GM13977 (cell line): ENCODE measurements at regions not wholly inside any gene's neighbourhood (a gene's known extent, or its start where the extent isn't known, plus 50 kb on each side); places are given as distances from the start of the nearest gene placed in this dataset.

Experiments used
- DNase-seq: peaks from one replicate; pipeline ENCODE4 v3.0.0; 2012; ENCODE audit warnings: low spot score
- in situ Hi-C: fragments of 300-500 bp; cut with MboI; formaldehyde crosslinking; loops from one replicate; pipeline ENCODE4 v1.12.0; 2022; ENCODE audit warnings: low sequenced_read_pairs, low pct_unique_long_range_greater_than_20kb, mixed read lengths, inconsistent platforms; ENCODE audit not compliant: unreplicated experiment
- TF ChIP-seq, protein P1 (sequence below): IDR thresholded peaks from 2 replicates; pipeline ENCODE4 v1.5.1; 2012; ENCODE audit warnings: mild to moderate bottlenecking, control low read depth; ENCODE audit not compliant: insufficient read depth; ENCODE audit errors: extremely low read depth, missing control alignments

DNA sequence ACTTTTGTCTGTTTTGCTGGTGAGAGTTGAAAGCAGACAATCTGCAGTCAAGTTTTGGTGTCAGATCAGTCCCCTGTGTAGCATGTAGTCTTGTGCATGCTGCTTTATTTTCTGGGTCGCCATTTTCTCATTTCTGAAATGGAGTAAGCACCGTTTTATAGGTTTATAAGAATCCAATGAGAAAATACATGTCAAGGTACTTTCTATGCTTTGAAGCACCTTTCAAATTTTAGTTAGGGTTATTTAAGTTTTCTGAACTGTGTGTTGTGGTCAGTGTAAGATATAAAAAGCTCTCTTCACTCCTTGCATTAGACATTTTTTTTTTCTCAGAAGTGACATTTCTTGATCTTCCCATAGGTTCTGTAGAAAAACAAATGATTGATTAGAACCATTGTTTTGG lies 283.2 kb downstream of the ETS1 start:
- in situ Hi-C loops, result no loop called here
- DNase-seq, result no peak
- TF ChIP-seq, protein P1, sequence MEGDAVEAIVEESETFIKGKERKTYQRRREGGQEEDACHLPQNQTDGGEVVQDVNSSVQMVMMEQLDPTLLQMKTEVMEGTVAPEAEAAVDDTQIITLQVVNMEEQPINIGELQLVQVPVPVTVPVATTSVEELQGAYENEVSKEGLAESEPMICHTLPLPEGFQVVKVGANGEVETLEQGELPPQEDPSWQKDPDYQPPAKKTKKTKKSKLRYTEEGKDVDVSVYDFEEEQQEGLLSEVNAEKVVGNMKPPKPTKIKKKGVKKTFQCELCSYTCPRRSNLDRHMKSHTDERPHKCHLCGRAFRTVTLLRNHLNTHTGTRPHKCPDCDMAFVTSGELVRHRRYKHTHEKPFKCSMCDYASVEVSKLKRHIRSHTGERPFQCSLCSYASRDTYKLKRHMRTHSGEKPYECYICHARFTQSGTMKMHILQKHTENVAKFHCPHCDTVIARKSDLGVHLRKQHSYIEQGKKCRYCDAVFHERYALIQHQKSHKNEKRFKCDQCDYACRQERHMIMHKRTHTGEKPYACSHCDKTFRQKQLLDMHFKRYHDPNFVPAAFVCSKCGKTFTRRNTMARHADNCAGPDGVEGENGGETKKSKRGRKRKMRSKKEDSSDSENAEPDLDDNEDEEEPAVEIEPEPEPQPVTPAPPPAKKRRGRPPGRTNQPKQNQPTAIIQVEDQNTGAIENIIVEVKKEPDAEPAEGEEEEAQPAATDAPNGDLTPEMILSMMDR, result no peak

DNA sequence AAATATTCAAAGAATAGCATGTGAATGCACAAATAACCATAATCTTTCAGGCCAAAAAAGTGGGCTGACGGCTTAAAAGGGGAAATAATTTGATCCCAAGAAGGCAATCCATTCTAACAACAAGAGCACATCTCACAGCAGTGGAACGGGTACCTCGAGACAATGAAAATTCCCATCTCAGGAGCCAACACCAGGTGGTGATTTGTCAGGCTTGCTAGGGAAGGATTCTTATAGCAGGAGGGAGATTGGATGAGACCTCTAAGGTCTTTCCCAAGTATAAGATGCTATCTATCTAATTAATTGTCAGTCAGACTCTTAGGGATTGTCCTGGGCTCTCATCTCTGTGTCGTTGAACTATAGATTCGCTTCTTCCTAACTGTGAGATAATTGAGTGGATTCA lies 284.0 kb downstream of the ETS1 start:
- TF ChIP-seq, protein P1, result no peak
- no peak for DNase-seq
- in situ Hi-C loops, result no loop called here

DNA sequence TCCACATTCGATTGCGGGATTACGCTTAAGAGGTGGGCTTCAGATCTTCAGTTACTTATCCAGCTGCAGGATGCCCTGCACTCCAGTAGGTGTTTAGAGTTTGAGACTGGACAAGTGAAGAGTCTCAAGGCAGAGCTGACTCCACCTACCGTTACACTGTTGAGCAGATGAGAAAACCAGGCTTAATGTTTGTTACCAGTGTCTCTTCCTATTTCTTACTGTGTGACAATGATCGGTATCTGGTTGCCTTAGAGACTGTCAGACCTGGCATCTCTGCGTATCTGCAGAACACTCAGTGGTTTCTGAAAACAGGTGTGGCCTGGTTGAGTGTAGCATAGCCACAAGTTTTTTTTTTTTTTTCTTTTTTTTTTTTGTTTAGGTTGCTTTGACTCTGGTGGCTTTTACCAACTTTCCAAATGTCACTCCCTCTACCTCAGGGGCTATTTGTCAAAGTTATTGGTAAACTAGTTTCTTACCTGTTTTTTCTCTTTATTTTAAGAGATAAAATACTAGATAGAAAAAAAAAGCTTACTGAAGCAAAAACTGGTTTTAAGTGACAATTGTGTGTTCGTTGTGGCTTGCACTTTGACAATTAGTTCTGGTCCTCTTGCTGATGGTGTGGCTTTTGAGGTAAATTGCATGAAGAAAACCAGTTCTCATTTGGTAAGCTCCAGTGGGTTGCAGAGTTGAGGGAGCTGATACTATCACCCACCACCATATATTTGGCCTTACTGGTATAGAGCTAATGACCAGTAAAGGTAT lies 284.8 kb downstream of the ETS1 start:
- DNase-seq, result peak; percentile 38
- in situ Hi-C loops, result no loop called here
- TF ChIP-seq, protein P1, result no peak

DNA sequence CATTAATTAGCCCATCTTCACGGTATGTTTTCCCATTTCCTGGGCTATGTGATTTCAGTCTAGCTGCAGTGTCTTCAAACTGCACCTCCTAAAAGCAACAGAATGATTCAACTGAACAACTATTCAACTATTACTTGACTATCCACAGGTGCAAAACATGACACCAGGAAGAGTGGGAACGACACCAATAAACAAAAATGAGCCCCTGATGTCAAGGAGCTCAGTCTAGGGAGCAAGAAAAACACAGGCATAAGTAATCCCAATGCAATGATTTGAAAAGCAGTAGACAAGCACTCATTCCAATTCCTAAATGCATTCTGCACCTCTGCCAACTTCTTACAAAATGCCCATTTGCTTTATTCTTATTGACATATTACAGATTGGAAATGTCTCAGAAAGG lies 285.6 kb downstream of the ETS1 start:
- TF ChIP-seq, protein P1, result no peak
- in situ Hi-C loops, result no loop called here
- DNase-seq, result no peak

DNA sequence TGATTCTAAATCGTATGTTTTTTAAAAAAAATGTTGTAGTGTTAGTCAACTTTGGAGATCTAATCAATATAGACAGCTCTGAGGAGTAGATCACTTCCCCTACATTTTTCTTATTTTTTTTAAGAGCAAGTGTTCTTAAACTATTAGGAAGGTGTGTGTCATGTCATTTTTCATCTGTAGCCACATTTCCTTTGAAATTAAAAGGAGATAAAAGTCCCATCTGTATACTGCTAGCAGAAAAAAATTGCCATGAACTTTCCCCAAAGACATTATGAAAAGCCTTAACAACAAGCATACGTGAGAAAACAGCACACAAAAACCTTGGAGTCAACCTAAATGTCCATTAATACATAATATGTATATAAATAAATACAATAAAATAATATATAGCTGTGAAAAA lies 286.6 kb downstream of the ETS1 start:
- in situ Hi-C loops, result no loop called here
- no peak for DNase-seq
- TF ChIP-seq, protein P1, result no peak

DNA sequence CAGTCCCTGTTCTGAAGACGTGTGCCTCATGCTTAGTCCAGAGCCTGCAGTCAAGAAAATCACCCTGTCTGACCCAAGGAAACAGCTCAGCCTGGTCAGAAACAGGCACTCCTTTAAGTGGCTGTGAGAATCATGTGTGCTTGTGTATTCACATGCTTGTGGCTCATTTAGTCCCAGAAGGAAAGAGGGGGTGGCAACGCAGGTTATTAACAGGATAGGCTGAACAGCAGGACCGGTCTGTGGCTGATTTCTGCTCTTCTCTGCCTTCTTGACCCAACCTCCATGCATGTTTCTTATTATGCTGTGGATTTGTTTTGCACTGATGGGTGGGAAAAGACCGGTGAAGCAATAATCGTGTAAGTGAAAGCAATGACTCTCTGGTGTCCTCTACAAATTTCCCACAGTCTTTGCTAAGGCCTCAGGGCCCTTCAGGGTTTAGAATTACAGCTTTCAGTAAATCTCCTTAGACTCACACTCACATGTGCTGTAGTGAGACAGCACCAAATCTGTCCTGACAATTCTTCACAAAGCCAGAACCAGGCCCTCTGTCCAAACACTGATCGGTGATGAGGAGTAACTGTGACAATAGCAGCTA lies 288.1 kb downstream of the ETS1 start:
- DNase-seq, result no peak
- in situ Hi-C loops, result loop anchor here (25.0 kb wide), 1 partner anchor 163 kb away; no protein-coding TSS in a partner anchor
- TF ChIP-seq, protein P1, result no peak
